SK-N-SH (cell line): ENCODE measurements at regions not wholly inside any gene's neighbourhood (a gene's known extent, or its start where the extent isn't known, plus 50 kb on each side); places are given as distances from the start of the nearest gene placed in this dataset.

Experiments used
- CTCF ChIP-seq: fragments of 200-600 bp; sonication (generic); IDR thresholded peaks from 2 replicates; pipeline ENCODE4 v1.6.1; 2017; ENCODE audit warnings: antibody characterized with exemption, mild to moderate bottlenecking, moderate library complexity
- GABPA ChIP-seq: IDR thresholded peaks from 2 replicates; pipeline ENCODE4 v1.4.0; 2012; ENCODE audit warnings: low read depth, mild to moderate bottlenecking
- MXI1 ChIP-seq: IDR thresholded peaks from 2 replicates; pipeline ENCODE4 v1.6.1; 2012; ENCODE audit warnings: mild to moderate bottlenecking, low read depth, low read length, improper control_type of control experiment
- SMC3 ChIP-seq: IDR thresholded peaks from 2 replicates; pipeline ENCODE4 v1.6.1; 2012; ENCODE audit warnings: low read depth, low read length, improper control_type of control experiment
- TAF1 ChIP-seq: IDR thresholded peaks from 2 replicates; pipeline ENCODE4 v1.6.1; 2012; ENCODE audit warnings: low read depth, mild to moderate bottlenecking, low read length, moderate library complexity, borderline replicate concordance

GRCh38 chr9:107720501-107720900 lies 230.9 kb upstream of the KLF4 start:
- no peak for TF ChIP-seq MXI1
- TF ChIP-seq CTCF = no peak
- TF ChIP-seq TAF1 = no peak
- no peak for TF ChIP-seq SMC3
- TF ChIP-seq GABPA = no peak
